ENCODE measurements at regions not wholly inside any gene's neighbourhood (a gene's known extent, or its start where the extent isn't known, plus 50 kb on each side); places are given as distances from the start of the nearest gene placed in this dataset.

GRCh38 chr10:123506455-123506854 lies 159.7 kb upstream of the GPR26 start:
- H3K27me3 Mint-ChIP-seq (ENCODE audit: low read depth in 3 of 3), result peaks cover 11 to 21% (median 12%) of the 10 kb centered on the region in 3 donors
- H3K36me3 Mint-ChIP-seq, result no peaks in the 10 kb centered on the region
- peaks cover 0 to 4% (median 0%) of the 10 kb centered on the region in 7 donors for H3K9me3 Mint-ChIP-seq

GRCh38 chr10:123507298-123507697 lies 158.9 kb upstream of the GPR26 start:
- Histone ChIP-seq H3K4me3 (replicated peaks in 1 of 3; ENCODE audit: low read depth in 2 of 3, low read length in 3 of 3) (no peak overlapping the region), H3K4me1 (ENCODE audit: control insufficient read depth in 1 of 2, insufficient read depth in 2 of 2, low read length in 2 of 2) (no peaks in the 10 kb centered on the region), H3K27me3 (ENCODE audit: control insufficient read depth in 2 of 2, insufficient read depth in 2 of 2, low read length in 2 of 2) (peaks cover 0 to 2% of the 10 kb centered on the region in 2 donors), H4K20me1 (ENCODE audit: insufficient read depth, low read length) (no peaks in the 10 kb centered on the region), H3K4me2 (replicated peaks; ENCODE audit: extremely low read depth, low read length, poor library complexity, severe bottlenecking) (no peak overlapping the region), H2AFZ (ENCODE audit: insufficient read depth, low read depth, low read length, poor library complexity, severe bottlenecking) (no peak overlapping the region), H3K9me3 (replicated peaks in 1 of 2; ENCODE audit: control insufficient read depth in 1 of 2, insufficient read depth in 1 of 2, low read length in 2 of 2) (no peaks in the 10 kb centered on the region), H3K27ac (ENCODE audit: low read depth in 1 of 2, low read length in 2 of 2) (no peak overlapping the region), H3K36me3 (replicated peaks in 1 of 2; ENCODE audit: control insufficient read depth in 1 of 2, insufficient read depth in 2 of 2, low read length in 2 of 2) (no peaks in the 10 kb centered on the region), H3K9ac (ENCODE audit: insufficient read depth, low read length, poor library complexity, severe bottlenecking) (no peak overlapping the region), H3K79me2 (ENCODE audit: insufficient read depth, low read length) (no peaks in the 10 kb centered on the region)
- TF ChIP-seq CTCF (IDR thresholded peaks at IDR 0.05), result no peak
- no peak for DNase-seq
- Mint-ChIP-seq H3K4me1 (no peaks in the 10 kb centered on the region), H3K36me3 (no peaks in the 10 kb centered on the region), H3K9me3 (peaks cover 0 to 4% (median 0%) of the 10 kb centered on the region in 7 donors), H3K4me3 (no peak overlapping the region), H3K27me3 (ENCODE audit: low read depth in 3 of 3) (peaks cover 4 to 13% (median 12%) of the 10 kb centered on the region in 3 donors), H3K27ac (no peak overlapping the region)
- 71% methylated on average over 1 of the region's 1 CpG for WGBS (ENCODE audit: insufficient coverage)
- intact Hi-C loops (cut with micrococcal nuclease), result no loop called here

More at GRCh38 chr10:123506455-123506854, 159.7 kb upstream of the GPR26 start:
- no peak overlapping the region for H3K4me2 ChIP-seq (replicated peaks; ENCODE audit: extremely low read depth, low read length, poor library complexity, severe bottlenecking)
- H3K4me1 ChIP-seq (ENCODE audit: control insufficient read depth in 1 of 2, insufficient read depth in 2 of 2, low read length in 2 of 2), result no peaks in the 10 kb centered on the region
- no peak overlapping the region for H3K4me3 ChIP-seq (replicated peaks in 1 of 3; ENCODE audit: low read depth in 2 of 3, low read length in 3 of 3)
- H4K20me1 ChIP-seq (ENCODE audit: insufficient read depth, low read length), result no peaks in the 10 kb centered on the region
- H3K27ac ChIP-seq (ENCODE audit: low read depth in 1 of 2, low read length in 2 of 2), result no peak overlapping the region
- no peaks in the 10 kb centered on the region for H3K9me3 ChIP-seq (replicated peaks in 1 of 2; ENCODE audit: control insufficient read depth in 1 of 2, insufficient read depth in 1 of 2, low read length in 2 of 2)
- intact Hi-C loops (cut with micrococcal nuclease), result no loop called here
- Mint-ChIP-seq H3K4me3 (no peak overlapping the region), H3K4me1 (no peaks in the 10 kb centered on the region), H3K27ac (no peak overlapping the region)
- H3K27me3 ChIP-seq (ENCODE audit: control insufficient read depth in 2 of 2, insufficient read depth in 2 of 2, low read length in 2 of 2), result peaks cover 0 to 2% of the 10 kb centered on the region in 2 donors
- no peaks in the 10 kb centered on the region for H3K79me2 ChIP-seq (ENCODE audit: insufficient read depth, low read length)
- WGBS (ENCODE audit: insufficient coverage), result 90% methylated on average over 2 of the region's 2 CpGs
- DNase-seq, result no peak
- TF ChIP-seq CTCF (IDR thresholded peaks at IDR 0.05), result no peak
- no peak overlapping the region for H3K9ac ChIP-seq (ENCODE audit: insufficient read depth, low read length, poor library complexity, severe bottlenecking)
- no peak overlapping the region for H2AFZ ChIP-seq (ENCODE audit: insufficient read depth, low read depth, low read length, poor library complexity, severe bottlenecking)
- H3K36me3 ChIP-seq (replicated peaks in 1 of 2; ENCODE audit: control insufficient read depth in 1 of 2, insufficient read depth in 2 of 2, low read length in 2 of 2), result no peaks in the 10 kb centered on the region
